ENCODE measurements at regions not wholly inside any gene's neighbourhood (a gene's known extent, or its start where the extent isn't known, plus 50 kb on each side); places are given as distances from the start of the nearest gene placed in this dataset.
"Not testable (repeated sequence)": the region's sequence is repeated elsewhere in the genome, so short reads cannot be mapped to it uniquely, and the experiment has no call there.

GRCh38 chr4:78660559-78660958, 109.0 kb downstream of the ANXA3 start:
- in situ Hi-C loops (cut with HindIII; ENCODE audit: low pct_unique_long_range_greater_than_20kb, low sequenced_read_pairs): no loop called here
- no peak for DNase-seq (ENCODE audit: low read depth)

- DNase-seq (ENCODE audit: low read depth): no peak
- in situ Hi-C loops (cut with HindIII; ENCODE audit: low pct_unique_long_range_greater_than_20kb, low sequenced_read_pairs): no loop called here
Measured at GRCh38 chr4:78661086-78661690, 109.6 kb downstream of the ANXA3 start.

DNA sequence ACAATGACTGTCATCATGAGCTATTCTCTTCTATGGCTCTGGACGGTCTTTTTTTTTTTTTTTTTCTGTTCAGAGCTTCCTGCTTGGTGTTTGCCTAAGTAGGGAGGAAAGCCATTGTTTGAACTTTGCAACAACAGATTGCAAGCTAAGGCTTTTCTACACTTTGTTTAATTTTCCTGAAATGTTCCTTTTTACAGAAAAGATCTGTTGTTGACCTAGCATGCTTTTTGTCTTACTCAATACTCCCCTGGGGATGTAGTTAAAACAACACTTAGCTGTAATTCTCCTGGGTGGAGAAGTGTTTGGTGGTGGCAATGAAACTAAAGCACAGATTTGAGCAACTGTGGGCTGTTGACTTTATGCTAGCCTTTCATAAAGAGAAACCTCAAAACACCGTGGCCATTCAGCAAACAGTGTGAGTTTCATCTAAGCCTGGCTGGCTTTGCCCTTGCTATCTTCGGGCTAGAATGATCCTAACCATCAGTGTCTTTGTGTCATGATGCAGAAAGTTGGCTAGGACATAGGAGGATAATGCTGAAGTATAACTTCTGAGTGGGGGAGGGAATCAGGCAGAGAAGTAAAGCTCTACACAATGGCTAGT, 110.5 kb downstream of the ANXA3 start:
- peak; percentile 26 for DNase-seq (ENCODE audit: low read depth)
- in situ Hi-C loops (cut with HindIII; ENCODE audit: low pct_unique_long_range_greater_than_20kb, low sequenced_read_pairs): no loop called here

DNA sequence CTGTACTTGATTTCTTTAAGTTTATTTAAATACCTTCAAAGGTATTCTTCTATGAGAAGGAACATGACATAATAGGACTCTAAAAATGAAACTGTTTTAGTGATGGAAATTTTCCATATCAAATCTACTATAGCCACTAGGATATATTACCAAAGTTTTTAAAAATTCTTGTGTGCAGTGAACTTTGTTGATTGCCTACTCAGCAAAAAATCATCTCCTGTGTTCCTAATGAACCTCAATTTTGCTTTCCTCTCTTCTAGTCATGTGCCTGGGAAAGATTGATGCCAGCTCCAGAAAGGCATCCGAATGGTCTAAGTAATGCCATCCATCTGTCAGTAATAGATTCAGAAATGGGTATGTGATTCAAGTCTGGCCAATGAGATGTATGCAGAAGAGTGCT, 111.1 kb downstream of the ANXA3 start:
- no peak for DNase-seq (ENCODE audit: low read depth)
- in situ Hi-C loops (cut with HindIII; ENCODE audit: low pct_unique_long_range_greater_than_20kb, low sequenced_read_pairs): no loop called here

DNA sequence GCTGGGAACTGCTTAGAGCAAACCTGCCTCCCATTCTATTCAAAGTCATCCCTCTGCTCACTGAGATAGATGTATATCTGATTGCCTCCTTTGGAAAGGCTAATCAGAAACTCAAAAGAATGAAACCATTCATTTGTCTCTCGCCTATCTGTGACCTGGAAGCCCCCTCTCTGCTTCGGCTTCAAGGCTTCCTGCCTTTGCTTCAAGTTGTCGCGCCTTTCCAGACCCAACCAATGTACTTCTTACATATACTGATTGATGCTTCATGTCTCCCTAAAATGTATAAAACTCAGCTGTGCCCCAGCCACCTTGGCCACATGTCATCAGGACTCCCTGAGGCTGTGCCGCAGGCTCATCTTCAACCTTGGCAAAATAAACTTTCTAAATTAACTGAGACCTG, 111.9 kb upstream of the BMP2K start:
- DNase-seq (ENCODE audit: low read depth); in situ Hi-C loops (cut with HindIII; ENCODE audit: low pct_unique_long_range_greater_than_20kb, low sequenced_read_pairs): not testable (repeated sequence)

GRCh38 chr4:78665216-78665770, 110.9 kb upstream of the BMP2K start:
- in situ Hi-C loops (cut with HindIII; ENCODE audit: low pct_unique_long_range_greater_than_20kb, low sequenced_read_pairs): no loop called here
- no peak for DNase-seq (ENCODE audit: low read depth)

GRCh38 chr4:78666830-78667258, 109.3 kb upstream of the BMP2K start:
- no peak for DNase-seq (ENCODE audit: low read depth)
- in situ Hi-C loops (cut with HindIII; ENCODE audit: low pct_unique_long_range_greater_than_20kb, low sequenced_read_pairs): no loop called here

GRCh38 chr4:78667325-78667724, 108.8 kb upstream of the BMP2K start:
- DNase-seq (ENCODE audit: low read depth): no peak
- in situ Hi-C loops (cut with HindIII; ENCODE audit: low pct_unique_long_range_greater_than_20kb, low sequenced_read_pairs): no loop called here

GRCh38 chr4:78667764-78668163, 108.4 kb upstream of the BMP2K start:
- DNase-seq (ENCODE audit: low read depth): no peak
- in situ Hi-C loops (cut with HindIII; ENCODE audit: low pct_unique_long_range_greater_than_20kb, low sequenced_read_pairs): no loop called here

GRCh38 chr4:78669453-78669852, 106.7 kb upstream of the BMP2K start:
- in situ Hi-C loops (cut with HindIII; ENCODE audit: low pct_unique_long_range_greater_than_20kb, low sequenced_read_pairs): no loop called here

GRCh38 chr4:78671903-78672815, 104.0 kb upstream of the BMP2K start:
- DNase-seq (ENCODE audit: low read depth): peak; percentile 98

More at GRCh38 chr4:78669453-78669852, 106.7 kb upstream of the BMP2K start:
- no peak for DNase-seq (ENCODE audit: low read depth)

GRCh38 chr4:78673337-78673736, 102.8 kb upstream of the BMP2K start:
- no peak for DNase-seq (ENCODE audit: low read depth)
- in situ Hi-C loops (cut with HindIII; ENCODE audit: low pct_unique_long_range_greater_than_20kb, low sequenced_read_pairs): no loop called here

More at GRCh38 chr4:78671903-78672815, 104.0 kb upstream of the BMP2K start:
- in situ Hi-C loops (cut with HindIII; ENCODE audit: low pct_unique_long_range_greater_than_20kb, low sequenced_read_pairs): no loop called here

DNA sequence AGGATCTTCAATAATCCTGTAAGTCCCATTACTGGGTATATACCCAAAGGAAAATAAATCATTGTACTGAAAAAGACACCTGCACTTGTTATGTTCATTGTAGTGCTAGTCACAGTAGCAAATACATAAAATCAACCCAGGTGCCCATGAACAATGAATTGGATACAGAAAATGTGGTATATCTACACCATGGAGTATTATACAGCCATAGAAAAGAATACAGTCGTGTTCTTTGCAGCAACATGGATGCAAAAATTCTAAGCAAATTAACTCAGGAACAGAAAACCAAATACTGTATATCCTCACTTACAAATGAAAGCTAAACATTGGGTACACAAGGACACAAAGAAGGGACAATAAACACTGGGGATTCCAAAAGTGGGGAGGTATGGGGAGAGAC, 100.8 kb upstream of the BMP2K start:
- DNase-seq (ENCODE audit: low read depth): no peak
- in situ Hi-C loops (cut with HindIII; ENCODE audit: low pct_unique_long_range_greater_than_20kb, low sequenced_read_pairs): no loop called here

- in situ Hi-C loops (cut with HindIII; ENCODE audit: low pct_unique_long_range_greater_than_20kb, low sequenced_read_pairs): no loop called here
- DNase-seq (ENCODE audit: low read depth): no peak
Measured at GRCh38 chr4:78682070-78682469, 94.1 kb upstream of the BMP2K start.

DNA sequence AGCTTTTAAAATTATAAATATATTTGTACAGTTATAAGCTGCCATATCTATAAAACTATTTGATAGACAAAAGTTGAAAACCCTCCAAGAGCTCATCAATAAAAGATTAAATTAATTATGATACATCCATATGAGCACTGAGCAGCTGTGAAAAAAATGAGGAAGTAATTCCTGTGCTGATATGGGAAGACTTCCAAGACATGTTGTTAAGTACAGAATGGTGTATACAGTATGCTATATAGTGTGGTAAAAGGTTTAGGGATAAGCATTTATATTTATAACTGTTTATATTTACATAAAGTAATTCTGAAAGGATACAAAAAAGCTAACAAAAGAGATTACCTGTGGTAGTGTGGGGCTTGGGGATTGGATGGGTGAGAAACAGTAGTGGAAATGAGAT, 92.8 kb upstream of the BMP2K start:
- no peak for DNase-seq (ENCODE audit: low read depth)
- in situ Hi-C loops (cut with HindIII; ENCODE audit: low pct_unique_long_range_greater_than_20kb, low sequenced_read_pairs): no loop called here

GRCh38 chr4:78684325-78685079, 91.6 kb upstream of the BMP2K start:
- in situ Hi-C loops (cut with HindIII; ENCODE audit: low pct_unique_long_range_greater_than_20kb, low sequenced_read_pairs): no loop called here
- no peak for DNase-seq (ENCODE audit: low read depth)

GRCh38 chr4:78687818-78688217, 88.3 kb upstream of the BMP2K start:
- in situ Hi-C loops (cut with HindIII; ENCODE audit: low pct_unique_long_range_greater_than_20kb, low sequenced_read_pairs): no loop called here

GRCh38 chr4:78688366-78688765, 87.8 kb upstream of the BMP2K start:
- in situ Hi-C loops (cut with HindIII; ENCODE audit: low pct_unique_long_range_greater_than_20kb, low sequenced_read_pairs): no loop called here
- no peak for DNase-seq (ENCODE audit: low read depth)

More at GRCh38 chr4:78687818-78688217, 88.3 kb upstream of the BMP2K start:
- DNase-seq (ENCODE audit: low read depth): no peak

Data from Caki2 (cell line).